ENCODE measurements at regions not wholly inside any gene's neighbourhood (a gene's known extent, or its start where the extent isn't known, plus 50 kb on each side); places are given as distances from the start of the nearest gene placed in this dataset.

GRCh38 chr10:94065787-94066186, 72.1 kb downstream of the PLCE1 start (continued):
- TF ChIP-seq CBX5 (IDR thresholded peaks at IDR 0.05; ENCODE audit: low read depth, low read length) (no peak), CEBPB (IDR thresholded peaks at IDR 0.05; ENCODE audit: low read depth, low read length) (no peak), KDM1A (IDR thresholded peaks at IDR 0.05; ENCODE audit: borderline replicate concordance, low read length) (no peak), EZH2 (IDR thresholded peaks at IDR 0.05; ENCODE audit: low read depth, low read length, severe bottlenecking) (no peak), NANOG (IDR thresholded peaks at IDR 0.05; ENCODE audit: insufficient read depth, low read depth, low read length, poor library complexity, severe bottlenecking) (no peak), KDM5A (IDR thresholded peaks at IDR 0.05; ENCODE audit: low read length) (no peak), RFX5 (IDR thresholded peaks at IDR 0.05; ENCODE audit: borderline replicate concordance, low read depth, low read length) (no peak), HDAC2 (IDR thresholded peaks at IDR 0.05; ENCODE audit: borderline replicate concordance in 1 of 2, low read depth in 2 of 2, low read length in 2 of 2) (no peak), ZNF274 (IDR thresholded peaks at IDR 0.05; ENCODE audit: borderline replicate concordance, extremely low read depth, low read length) (no peak), TAF1 (IDR thresholded peaks at IDR 0.05; ENCODE audit: low read depth, low read length) (no peak), TCF12 (IDR thresholded peaks at IDR 0.05; ENCODE audit: low read depth, low read length) (no peak), ASH2L (IDR thresholded peaks at IDR 0.05; ENCODE audit: low read length) (no peak), TAF7 (optimal IDR thresholded peaks at IDR 0.05; ENCODE audit: borderline replicate concordance, low read depth, low read length) (no peak), SRF (IDR thresholded peaks at IDR 0.05; ENCODE audit: low read depth, low read length) (no peak), GTF2F1 (IDR thresholded peaks at IDR 0.05; ENCODE audit: borderline replicate concordance, low read depth, low read length) (no peak)
- TF ChIP-seq, protein P1, sequence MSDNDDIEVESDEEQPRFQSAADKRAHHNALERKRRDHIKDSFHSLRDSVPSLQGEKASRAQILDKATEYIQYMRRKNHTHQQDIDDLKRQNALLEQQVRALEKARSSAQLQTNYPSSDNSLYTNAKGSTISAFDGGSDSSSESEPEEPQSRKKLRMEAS (IDR thresholded peaks at IDR 0.05) = no peak

All from H1 (cell line).